IMR-90 (cell line): ENCODE measurements at regions not wholly inside any gene's neighbourhood (a gene's known extent, or its start where the extent isn't known, plus 50 kb on each side); places are given as distances from the start of the nearest gene placed in this dataset.

ENCODE experiments used
- ATAC-seq: fragments of 200-7000 bp; cut with Tn5 transposase; 2 replicates; pipeline ENCODE4 v1.9.1; 2020; ENCODE audit warnings: low read depth, mild to moderate bottlenecking, moderate library complexity
- BruUV-seq: library from RNA; stranded (reverse); fragments of 400-500 nt; replicated peaks from 2 replicates; lab custom pipeline; 2021; lab: Mats Ljungman, UMichigan
- CTCF ChIA-PET: fragments of 300-600 bp; formaldehyde crosslinking; extraction: SDS; loops from one replicate; lab custom pipeline; 2021; ENCODE audit warnings: antibody characterized with exemption; lab: Yijun Ruan, JAX
- POLR2A ChIA-PET: fragments of 300-600 bp; sonication (Branson Sonifier 250); formaldehyde crosslinking; loops from one replicate; lab custom pipeline; 2022; ENCODE audit warnings: antibody characterized with exemption; ENCODE audit not compliant: unreplicated experiment; lab: Charles Lee
- DNase-seq: peaks from one replicate; pipeline ENCODE4 v3.0.0; 2013
- H2AFZ ChIP-seq: replicated peaks from 2 replicates; pipeline ENCODE3; 2013; ENCODE audit warnings: low read length, mild to moderate bottlenecking; ENCODE audit not compliant: poor library complexity
- H2AK5ac ChIP-seq: 2 replicates; pipeline ENCODE4 v1.6.1; 2013; ENCODE audit warnings: low read depth, low read length, inconsistent platforms
- H2AK9ac ChIP-seq: replicated peaks from 2 replicates; pipeline ENCODE3; 2013; ENCODE audit warnings: mild to moderate bottlenecking, low read depth, low read length, moderate library complexity; ENCODE audit not compliant: poor library complexity
- H2BK120ac ChIP-seq: 2 replicates; pipeline ENCODE4 v1.6.1; 2013; ENCODE audit warnings: low read depth, low read length, inconsistent platforms
- H2BK15ac ChIP-seq: 3 replicates; pipeline ENCODE4 v1.6.1; 2013; ENCODE audit warnings: low read depth, low read length, inconsistent platforms
- H2BK20ac ChIP-seq: 2 replicates; pipeline ENCODE4 v1.6.1; 2013; ENCODE audit warnings: low read depth, mild to moderate bottlenecking, inconsistent platforms, low read length, moderate library complexity
- H2BK5ac ChIP-seq: 2 replicates; pipeline ENCODE4 v1.6.1; 2013; ENCODE audit warnings: mild to moderate bottlenecking, low read depth, low read length, inconsistent platforms; ENCODE audit not compliant: poor library complexity, severe bottlenecking
- H3K14ac ChIP-seq: replicated peaks from 2 replicates; pipeline ENCODE4 v1.6.1; 2013; ENCODE audit warnings: low read depth, low read length, inconsistent platforms
- H3K18ac ChIP-seq: 2 replicates; pipeline ENCODE4 v1.6.1; 2013; ENCODE audit warnings: low read depth, low read length, control low read depth
- H3K23ac ChIP-seq: 2 replicates; pipeline ENCODE4 v1.6.1; 2013; ENCODE audit warnings: low read depth, low read length, inconsistent platforms
- H3K27ac ChIP-seq: 2 replicates; pipeline ENCODE4 v1.5.1; 2013; ENCODE audit warnings: mild to moderate bottlenecking, control low read depth, low read length; ENCODE audit not compliant: insufficient read depth
- H3K27me3 ChIP-seq: 2 replicates; pipeline ENCODE4 v1.6.1; 2013; ENCODE audit warnings: low read length; ENCODE audit not compliant: control insufficient read depth, insufficient read depth
- H3K36me3 ChIP-seq: 2 replicates; pipeline ENCODE4 v1.6.1; 2013; ENCODE audit warnings: low read length, mixed read lengths; ENCODE audit not compliant: control insufficient read depth, insufficient read depth
- H3K4ac ChIP-seq: 2 replicates; pipeline ENCODE4 v1.6.1; 2013; ENCODE audit warnings: low read depth, low read length, inconsistent platforms
- H3K4me1 ChIP-seq: 2 replicates; pipeline ENCODE4 v1.6.1; 2013; ENCODE audit warnings: low read length, mixed read lengths; ENCODE audit not compliant: control insufficient read depth, insufficient read depth
- H3K4me2 ChIP-seq: 2 replicates; pipeline ENCODE4 v1.6.1; 2013; ENCODE audit warnings: low read depth, mild to moderate bottlenecking, control low read depth, low read length, moderate library complexity
- H3K4me3 ChIP-seq: 2 replicates; pipeline ENCODE4 v1.5.1; 2013; ENCODE audit warnings: low read depth, mild to moderate bottlenecking, control low read depth, low read length, moderate library complexity; ENCODE audit not compliant: insufficient read depth
- H3K56ac ChIP-seq: 2 replicates; pipeline ENCODE4 v1.6.1; 2013; ENCODE audit warnings: low read length, inconsistent platforms; ENCODE audit not compliant: insufficient read depth; ENCODE audit errors: extremely low read depth
- H3K79me1 ChIP-seq, 2 experiments: 2 replicates each; pipeline ENCODE4 v1.6.1; 2013; ENCODE audit warnings: low read length in 2 of 2, inconsistent platforms in 1 of 2, low read depth in 1 of 2
- H3K9ac ChIP-seq: 2 replicates; pipeline ENCODE4 v1.6.1; 2013; ENCODE audit warnings: low read depth, low read length, control low read depth
- H3K9me1 ChIP-seq: 2 replicates; pipeline ENCODE4 v1.6.1; 2013; ENCODE audit warnings: low read length, inconsistent platforms; ENCODE audit not compliant: insufficient read depth
- H3K9me3 ChIP-seq: 2 replicates; pipeline ENCODE4 v1.6.1; 2013; ENCODE audit warnings: low read length; ENCODE audit not compliant: control insufficient read depth, insufficient read depth
- H4K20me1 ChIP-seq: 2 replicates; pipeline ENCODE4 v1.6.1; 2013; ENCODE audit warnings: low read length, inconsistent platforms; ENCODE audit not compliant: insufficient read depth
- H4K5ac ChIP-seq: 2 replicates; pipeline ENCODE4 v1.6.1; 2013; ENCODE audit warnings: mild to moderate bottlenecking, low read depth, low read length, control low read depth
- H4K8ac ChIP-seq, 2 experiments: 2 replicates each; pipeline ENCODE4 v1.6.1; 2013; ENCODE audit warnings: low read depth in 2 of 2, low read length in 2 of 2, control low read depth in 1 of 2, inconsistent platforms in 1 of 2
- H4K91ac ChIP-seq: 2 replicates; pipeline ENCODE4 v1.6.1; 2013; ENCODE audit warnings: low read depth, low read length, inconsistent platforms; ENCODE audit not compliant: insufficient read depth
- NFE2L2 ChIP-seq: fragments of 150-350 bp; IDR thresholded peaks from 2 replicates; pipeline ENCODE4 v1.6.1; 2016; ENCODE audit warnings: low read depth, mild to moderate bottlenecking, low read length
- WGBS, 2 experiments: methylation state at CpG; one replicate each; pipeline versions ENCODE4 v1.1.5 to v1.1.7; 2013; ENCODE audit warnings: missing lambda C conversion rate in 2 of 2; ENCODE audit not compliant: insufficient read length in 1 of 2; ENCODE audit errors: extremely low coverage in 2 of 2; 5-methylcytosine and 5-hydroxymethylcytosine counted together
- dilution Hi-C: fragments of 300-500 bp; cut with HindIII; formaldehyde crosslinking; loops from one replicate; pipeline ENCODE4 v1.14.3; 2018; ENCODE audit warnings: low sequenced_read_pairs; ENCODE audit not compliant: unreplicated experiment
- in situ Hi-C: fragments of 300-500 bp; cut with MboI; formaldehyde crosslinking; loops from 3 replicates; pipeline ENCODE4 v1.14.3; 2019; ENCODE audit warnings: low sequenced_read_pairs, inconsistent platforms, mixed read lengths
- intact Hi-C: fragments of 100-400 bp; cut with micrococcal nuclease; formaldehyde crosslinking; loops from 2 replicates; pipeline ENCODE4 v1.10.0; 2022

DNA sequence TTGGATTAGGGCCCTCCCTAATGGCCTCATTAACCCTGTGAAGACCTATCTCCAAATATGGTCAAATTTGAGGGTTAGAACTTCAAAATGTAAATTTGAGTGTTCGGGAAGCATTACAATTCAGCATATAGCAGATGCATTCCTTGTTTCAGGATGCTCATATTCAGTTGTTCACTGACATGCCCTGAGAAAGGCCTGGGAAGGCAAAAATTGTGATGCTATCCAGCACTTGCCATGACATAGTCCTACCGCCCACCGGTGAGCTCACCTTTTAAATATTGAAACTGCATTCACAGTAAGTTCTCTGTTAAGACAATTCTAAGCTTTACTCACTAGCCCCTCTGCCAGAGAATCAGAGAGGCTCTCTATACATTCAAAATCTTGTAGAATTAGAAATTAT, 300.3 kb upstream of the CCDC54 start:
- WGBS, 2 experiments, result no CpG with 5 or more reads among the region's 3 CpGs
- no peak overlapping the region for H3K56ac ChIP-seq
- no peak overlapping the region for H4K5ac ChIP-seq
- no peak overlapping the region for H2BK20ac ChIP-seq
- no peak overlapping the region for H2BK15ac ChIP-seq
- no peak overlapping the region for H3K18ac ChIP-seq
- no peak for ATAC-seq
- no peak overlapping the region for H3K4ac ChIP-seq
- dilution Hi-C loops (no loop called here), intact Hi-C loops (no loop called here), in situ Hi-C loops (no loop called here)
- no peaks in the 10 kb centered on the region for H3K79me1 ChIP-seq
- H3K36me3 ChIP-seq, result no peaks in the 10 kb centered on the region
- no peak overlapping the region for H2BK120ac ChIP-seq
- no peak overlapping the region for H2AK5ac ChIP-seq
- no peak overlapping the region for H3K14ac ChIP-seq
- no peaks in the 10 kb centered on the region for H4K20me1 ChIP-seq
- no peak overlapping the region for H3K23ac ChIP-seq
- BruUV-seq, result no TSS peak
- TF ChIP-seq NFE2L2, result no peak
- peak; percentile 41 for DNase-seq
- no peak overlapping the region for H3K9ac ChIP-seq
- no peaks in the 10 kb centered on the region for H3K9me1 ChIP-seq
- no peak overlapping the region for H2AK9ac ChIP-seq
- POLR2A ChIA-PET, result no interaction called here
- no peaks in the 10 kb centered on the region for H3K9me3 ChIP-seq
- CTCF ChIA-PET, result no interaction called here
- no peak overlapping the region for H3K27ac ChIP-seq
- no peak overlapping the region for H4K8ac ChIP-seq
- no peak overlapping the region for H2BK5ac ChIP-seq
- no peak overlapping the region for H3K4me3 ChIP-seq
- no peak overlapping the region for H4K91ac ChIP-seq
- H2AFZ ChIP-seq, result no peak overlapping the region
- H3K4me1 ChIP-seq, result no peaks in the 10 kb centered on the region
- no peaks in the 10 kb centered on the region for H3K27me3 ChIP-seq
- no peak overlapping the region for H3K4me2 ChIP-seq
